ENCODE measurements at regions not wholly inside any gene's neighbourhood (a gene's known extent, or its start where the extent isn't known, plus 50 kb on each side); places are given as distances from the start of the nearest gene placed in this dataset.
A peak's percentile ranks its signal among the peaks of the same experiment; 100 is the strongest.

DNA sequence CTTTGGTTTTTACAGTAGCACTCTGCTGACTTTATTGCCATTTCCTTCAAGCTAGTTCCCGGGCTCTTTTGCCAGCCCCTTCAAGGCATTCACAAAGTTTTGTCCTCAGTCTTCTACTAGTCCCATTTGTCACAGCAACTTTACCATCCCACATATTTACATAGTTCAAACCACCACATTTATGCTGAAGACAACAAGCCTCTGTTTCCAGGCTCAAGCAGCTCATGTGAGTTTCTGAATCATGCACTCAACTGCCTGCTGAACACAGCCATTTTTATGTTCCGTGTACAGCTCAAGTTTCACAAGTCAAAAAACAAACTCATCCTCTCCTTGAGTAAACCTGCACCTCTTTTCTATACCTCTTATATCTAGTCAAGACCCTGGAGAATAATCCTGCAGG is 977.0 kb upstream of the SLC10A2 start:
- Mint-ChIP-seq H3K36me3 (ENCODE audit: low read depth) (no peaks in the 10 kb centered on the region), H3K4me3 (no peak overlapping the region), H3K27me3 (ENCODE audit: insufficient read depth, low read depth, poor library complexity) (no peaks in the 10 kb centered on the region), H3K27ac (no peak overlapping the region; the same call in 1 of the 2 replicates), H3K4me1 (peaks cover 3% of the 10 kb centered on the region; the same call in 1 of the 3 replicates), H3K9me3 (no peaks in the 10 kb centered on the region)
- H3K9me2 ChIP-seq (ENCODE audit: insufficient read depth), result no peaks in the 10 kb centered on the region
- no peak overlapping the region for H3K27ac ChIP-seq (ENCODE audit: low read depth)
- no peaks in the 10 kb centered on the region for H4K20me1 ChIP-seq (replicated peaks; ENCODE audit: insufficient read depth)
- H3K36me3 ChIP-seq (ENCODE audit: insufficient read depth), result no peaks in the 10 kb centered on the region
- DNase-seq (ENCODE audit: low spot score) (no peak), ATAC-seq (no peak)
- H3K27me3 ChIP-seq (ENCODE audit: insufficient read depth), result no peaks in the 10 kb centered on the region
- H3K4me3 ChIP-seq, result no peak overlapping the region
- no peaks in the 10 kb centered on the region for H3K79me2 ChIP-seq (replicated peaks; ENCODE audit: insufficient read depth)
- no peak overlapping the region for H3K4me2 ChIP-seq
- H3K4me1 ChIP-seq (ENCODE audit: insufficient read depth), result no peaks in the 10 kb centered on the region
- H3F3A ChIP-seq (replicated peaks; ENCODE audit: low read depth), result no peaks in the 10 kb centered on the region
- no peak for TF ChIP-seq POLR2AphosphoS5 (IDR thresholded peaks at IDR 0.05; ENCODE audit: low read depth)
- no peak for TF ChIP-seq CREB1 (CRISPR knock-in tag; IDR thresholded peaks at IDR 0.05; ENCODE audit: low read depth)
- no peak for TF ChIP-seq JUNB (IDR thresholded peaks at IDR 0.05; ENCODE audit: unreplicated experiment)
- TF ChIP-seq ZNF114 (CRISPR knock-in tag; IDR thresholded peaks at IDR 0.05), result no peak
- TF ChIP-seq NANOG (IDR thresholded peaks at IDR 0.05; ENCODE audit: borderline replicate concordance), result no peak
- TF ChIP-seq, protein P1, sequence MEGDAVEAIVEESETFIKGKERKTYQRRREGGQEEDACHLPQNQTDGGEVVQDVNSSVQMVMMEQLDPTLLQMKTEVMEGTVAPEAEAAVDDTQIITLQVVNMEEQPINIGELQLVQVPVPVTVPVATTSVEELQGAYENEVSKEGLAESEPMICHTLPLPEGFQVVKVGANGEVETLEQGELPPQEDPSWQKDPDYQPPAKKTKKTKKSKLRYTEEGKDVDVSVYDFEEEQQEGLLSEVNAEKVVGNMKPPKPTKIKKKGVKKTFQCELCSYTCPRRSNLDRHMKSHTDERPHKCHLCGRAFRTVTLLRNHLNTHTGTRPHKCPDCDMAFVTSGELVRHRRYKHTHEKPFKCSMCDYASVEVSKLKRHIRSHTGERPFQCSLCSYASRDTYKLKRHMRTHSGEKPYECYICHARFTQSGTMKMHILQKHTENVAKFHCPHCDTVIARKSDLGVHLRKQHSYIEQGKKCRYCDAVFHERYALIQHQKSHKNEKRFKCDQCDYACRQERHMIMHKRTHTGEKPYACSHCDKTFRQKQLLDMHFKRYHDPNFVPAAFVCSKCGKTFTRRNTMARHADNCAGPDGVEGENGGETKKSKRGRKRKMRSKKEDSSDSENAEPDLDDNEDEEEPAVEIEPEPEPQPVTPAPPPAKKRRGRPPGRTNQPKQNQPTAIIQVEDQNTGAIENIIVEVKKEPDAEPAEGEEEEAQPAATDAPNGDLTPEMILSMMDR (conservative IDR thresholded peaks at IDR 0.05; ENCODE audit: low read depth in 2 of 2), result no peak
- no peak for TF ChIP-seq ZNF331 (CRISPR knock-in tag; IDR thresholded peaks at IDR 0.05; ENCODE audit: low read depth)
- TF ChIP-seq, protein P2, sequence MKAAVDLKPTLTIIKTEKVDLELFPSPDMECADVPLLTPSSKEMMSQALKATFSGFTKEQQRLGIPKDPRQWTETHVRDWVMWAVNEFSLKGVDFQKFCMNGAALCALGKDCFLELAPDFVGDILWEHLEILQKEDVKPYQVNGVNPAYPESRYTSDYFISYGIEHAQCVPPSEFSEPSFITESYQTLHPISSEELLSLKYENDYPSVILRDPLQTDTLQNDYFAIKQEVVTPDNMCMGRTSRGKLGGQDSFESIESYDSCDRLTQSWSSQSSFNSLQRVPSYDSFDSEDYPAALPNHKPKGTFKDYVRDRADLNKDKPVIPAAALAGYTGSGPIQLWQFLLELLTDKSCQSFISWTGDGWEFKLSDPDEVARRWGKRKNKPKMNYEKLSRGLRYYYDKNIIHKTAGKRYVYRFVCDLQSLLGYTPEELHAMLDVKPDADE (IDR thresholded peaks at IDR 0.05), result no peak
- TF ChIP-seq EZH2phosphoT487 (IDR thresholded peaks at IDR 0.05; ENCODE audit: unreplicated experiment), result no peak
- TF ChIP-seq, protein P3, sequence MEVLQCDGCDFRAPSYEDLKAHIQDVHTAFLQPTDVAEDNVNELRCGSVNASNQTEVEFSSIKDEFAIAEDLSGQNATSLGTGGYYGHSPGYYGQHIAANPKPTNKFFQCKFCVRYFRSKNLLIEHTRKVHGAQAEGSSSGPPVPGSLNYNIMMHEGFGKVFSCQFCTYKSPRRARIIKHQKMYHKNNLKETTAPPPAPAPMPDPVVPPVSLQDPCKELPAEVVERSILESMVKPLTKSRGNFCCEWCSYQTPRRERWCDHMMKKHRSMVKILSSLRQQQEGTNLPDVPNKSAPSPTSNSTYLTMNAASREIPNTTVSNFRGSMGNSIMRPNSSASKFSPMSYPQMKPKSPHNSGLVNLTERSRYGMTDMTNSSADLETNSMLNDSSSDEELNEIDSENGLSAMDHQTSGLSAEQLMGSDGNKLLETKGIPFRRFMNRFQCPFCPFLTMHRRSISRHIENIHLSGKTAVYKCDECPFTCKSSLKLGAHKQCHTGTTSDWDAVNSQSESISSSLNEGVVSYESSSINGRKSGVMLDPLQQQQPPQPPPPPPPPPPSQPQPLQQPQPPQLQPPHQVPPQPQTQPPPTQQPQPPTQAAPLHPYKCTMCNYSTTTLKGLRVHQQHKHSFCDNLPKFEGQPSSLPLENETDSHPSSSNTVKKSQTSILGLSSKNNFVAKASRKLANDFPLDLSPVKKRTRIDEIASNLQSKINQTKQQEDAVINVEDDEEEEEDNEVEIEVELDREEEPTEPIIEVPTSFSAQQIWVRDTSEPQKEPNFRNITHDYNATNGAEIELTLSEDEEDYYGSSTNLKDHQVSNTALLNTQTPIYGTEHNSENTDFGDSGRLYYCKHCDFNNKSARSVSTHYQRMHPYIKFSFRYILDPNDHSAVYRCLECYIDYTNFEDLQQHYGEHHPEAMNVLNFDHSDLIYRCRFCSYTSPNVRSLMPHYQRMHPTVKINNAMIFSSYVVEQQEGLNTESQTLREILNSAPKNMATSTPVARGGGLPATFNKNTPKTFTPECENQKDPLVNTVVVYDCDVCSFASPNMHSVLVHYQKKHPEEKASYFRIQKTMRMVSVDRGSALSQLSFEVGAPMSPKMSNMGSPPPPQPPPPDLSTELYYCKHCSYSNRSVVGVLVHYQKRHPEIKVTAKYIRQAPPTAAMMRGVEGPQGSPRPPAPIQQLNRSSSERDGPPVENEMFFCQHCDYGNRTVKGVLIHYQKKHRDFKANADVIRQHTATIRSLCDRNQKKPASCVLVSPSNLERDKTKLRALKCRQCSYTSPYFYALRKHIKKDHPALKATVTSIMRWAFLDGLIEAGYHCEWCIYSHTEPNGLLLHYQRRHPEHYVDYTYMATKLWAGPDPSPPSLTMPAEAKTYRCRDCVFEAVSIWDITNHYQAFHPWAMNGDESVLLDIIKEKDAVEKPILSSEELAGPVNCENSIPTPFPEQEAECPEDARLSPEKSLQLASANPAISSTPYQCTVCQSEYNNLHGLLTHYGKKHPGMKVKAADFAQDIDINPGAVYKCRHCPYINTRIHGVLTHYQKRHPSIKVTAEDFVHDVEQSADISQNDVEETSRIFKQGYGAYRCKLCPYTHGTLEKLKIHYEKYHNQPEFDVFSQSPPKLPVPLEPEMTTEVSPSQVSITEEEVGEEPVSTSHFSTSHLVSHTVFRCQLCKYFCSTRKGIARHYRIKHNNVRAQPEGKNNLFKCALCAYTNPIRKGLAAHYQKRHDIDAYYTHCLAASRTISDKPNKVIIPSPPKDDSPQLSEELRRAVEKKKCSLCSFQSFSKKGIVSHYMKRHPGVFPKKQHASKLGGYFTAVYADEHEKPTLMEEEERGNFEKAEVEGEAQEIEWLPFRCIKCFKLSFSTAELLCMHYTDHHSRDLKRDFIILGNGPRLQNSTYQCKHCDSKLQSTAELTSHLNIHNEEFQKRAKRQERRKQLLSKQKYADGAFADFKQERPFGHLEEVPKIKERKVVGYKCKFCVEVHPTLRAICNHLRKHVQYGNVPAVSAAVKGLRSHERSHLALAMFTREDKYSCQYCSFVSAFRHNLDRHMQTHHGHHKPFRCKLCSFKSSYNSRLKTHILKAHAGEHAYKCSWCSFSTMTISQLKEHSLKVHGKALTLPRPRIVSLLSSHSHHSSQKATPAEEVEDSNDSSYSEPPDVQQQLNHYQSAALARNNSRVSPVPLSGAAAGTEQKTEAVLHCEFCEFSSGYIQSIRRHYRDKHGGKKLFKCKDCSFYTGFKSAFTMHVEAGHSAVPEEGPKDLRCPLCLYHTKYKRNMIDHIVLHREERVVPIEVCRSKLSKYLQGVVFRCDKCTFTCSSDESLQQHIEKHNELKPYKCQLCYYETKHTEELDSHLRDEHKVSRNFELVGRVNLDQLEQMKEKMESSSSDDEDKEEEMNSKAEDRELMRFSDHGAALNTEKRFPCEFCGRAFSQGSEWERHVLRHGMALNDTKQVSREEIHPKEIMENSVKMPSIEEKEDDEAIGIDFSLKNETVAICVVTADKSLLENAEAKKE (CRISPR knock-in tag; IDR thresholded peaks at IDR 0.05), result no peak
- TF ChIP-seq, protein P4, sequence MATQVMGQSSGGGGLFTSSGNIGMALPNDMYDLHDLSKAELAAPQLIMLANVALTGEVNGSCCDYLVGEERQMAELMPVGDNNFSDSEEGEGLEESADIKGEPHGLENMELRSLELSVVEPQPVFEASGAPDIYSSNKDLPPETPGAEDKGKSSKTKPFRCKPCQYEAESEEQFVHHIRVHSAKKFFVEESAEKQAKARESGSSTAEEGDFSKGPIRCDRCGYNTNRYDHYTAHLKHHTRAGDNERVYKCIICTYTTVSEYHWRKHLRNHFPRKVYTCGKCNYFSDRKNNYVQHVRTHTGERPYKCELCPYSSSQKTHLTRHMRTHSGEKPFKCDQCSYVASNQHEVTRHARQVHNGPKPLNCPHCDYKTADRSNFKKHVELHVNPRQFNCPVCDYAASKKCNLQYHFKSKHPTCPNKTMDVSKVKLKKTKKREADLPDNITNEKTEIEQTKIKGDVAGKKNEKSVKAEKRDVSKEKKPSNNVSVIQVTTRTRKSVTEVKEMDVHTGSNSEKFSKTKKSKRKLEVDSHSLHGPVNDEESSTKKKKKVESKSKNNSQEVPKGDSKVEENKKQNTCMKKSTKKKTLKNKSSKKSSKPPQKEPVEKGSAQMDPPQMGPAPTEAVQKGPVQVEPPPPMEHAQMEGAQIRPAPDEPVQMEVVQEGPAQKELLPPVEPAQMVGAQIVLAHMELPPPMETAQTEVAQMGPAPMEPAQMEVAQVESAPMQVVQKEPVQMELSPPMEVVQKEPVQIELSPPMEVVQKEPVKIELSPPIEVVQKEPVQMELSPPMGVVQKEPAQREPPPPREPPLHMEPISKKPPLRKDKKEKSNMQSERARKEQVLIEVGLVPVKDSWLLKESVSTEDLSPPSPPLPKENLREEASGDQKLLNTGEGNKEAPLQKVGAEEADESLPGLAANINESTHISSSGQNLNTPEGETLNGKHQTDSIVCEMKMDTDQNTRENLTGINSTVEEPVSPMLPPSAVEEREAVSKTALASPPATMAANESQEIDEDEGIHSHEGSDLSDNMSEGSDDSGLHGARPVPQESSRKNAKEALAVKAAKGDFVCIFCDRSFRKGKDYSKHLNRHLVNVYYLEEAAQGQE (IDR thresholded peaks at IDR 0.05; ENCODE audit: unreplicated experiment), result no peak
- no peak for TF ChIP-seq EZH2 (IDR thresholded peaks at IDR 0.05; ENCODE audit: low read depth, unreplicated experiment)
- peak overlapping the region; percentile 49 for H2AFZ ChIP-seq

All from GM23338 (cell line).